ENCODE measurements at regions not wholly inside any gene's neighbourhood (a gene's known extent, or its start where the extent isn't known, plus 50 kb on each side); places are given as distances from the start of the nearest gene placed in this dataset.

- TF ChIP-seq, protein P1, sequence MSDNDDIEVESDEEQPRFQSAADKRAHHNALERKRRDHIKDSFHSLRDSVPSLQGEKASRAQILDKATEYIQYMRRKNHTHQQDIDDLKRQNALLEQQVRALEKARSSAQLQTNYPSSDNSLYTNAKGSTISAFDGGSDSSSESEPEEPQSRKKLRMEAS (IDR thresholded peaks at IDR 0.05): no peak
- TF ChIP-seq GABPA (IDR thresholded peaks at IDR 0.05 in 1 of 2, conservative IDR thresholded peaks at IDR 0.05 in 1 of 2) (no peak), NR2F2 (IDR thresholded peaks at IDR 0.05) (no peak), EGR1 (IDR thresholded peaks at IDR 0.05; ENCODE audit: low read depth in 2 of 2) (no peak), FOXA1 (IDR thresholded peaks at IDR 0.05) (no peak), RAD21 (IDR thresholded peaks at IDR 0.05) (no peak), FOXA2 (IDR thresholded peaks at IDR 0.05) (no peak), JUND (IDR thresholded peaks at IDR 0.05) (no peak), TAF1 (conservative IDR thresholded peaks at IDR 0.05) (no peak), YY1 (IDR thresholded peaks at IDR 0.05) (no peak), RXRA (IDR thresholded peaks at IDR 0.05) (no peak)
- TF ChIP-seq, protein P2, sequence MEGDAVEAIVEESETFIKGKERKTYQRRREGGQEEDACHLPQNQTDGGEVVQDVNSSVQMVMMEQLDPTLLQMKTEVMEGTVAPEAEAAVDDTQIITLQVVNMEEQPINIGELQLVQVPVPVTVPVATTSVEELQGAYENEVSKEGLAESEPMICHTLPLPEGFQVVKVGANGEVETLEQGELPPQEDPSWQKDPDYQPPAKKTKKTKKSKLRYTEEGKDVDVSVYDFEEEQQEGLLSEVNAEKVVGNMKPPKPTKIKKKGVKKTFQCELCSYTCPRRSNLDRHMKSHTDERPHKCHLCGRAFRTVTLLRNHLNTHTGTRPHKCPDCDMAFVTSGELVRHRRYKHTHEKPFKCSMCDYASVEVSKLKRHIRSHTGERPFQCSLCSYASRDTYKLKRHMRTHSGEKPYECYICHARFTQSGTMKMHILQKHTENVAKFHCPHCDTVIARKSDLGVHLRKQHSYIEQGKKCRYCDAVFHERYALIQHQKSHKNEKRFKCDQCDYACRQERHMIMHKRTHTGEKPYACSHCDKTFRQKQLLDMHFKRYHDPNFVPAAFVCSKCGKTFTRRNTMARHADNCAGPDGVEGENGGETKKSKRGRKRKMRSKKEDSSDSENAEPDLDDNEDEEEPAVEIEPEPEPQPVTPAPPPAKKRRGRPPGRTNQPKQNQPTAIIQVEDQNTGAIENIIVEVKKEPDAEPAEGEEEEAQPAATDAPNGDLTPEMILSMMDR (IDR thresholded peaks at IDR 0.05; ENCODE audit: low read depth, low read length, missing input control): no peak
- DNase-seq (ENCODE audit: low spot score): no peak
- peaks cover 0 to 7% (median 0%) of the 10 kb centered on the region in 4 donors for H3K27me3 ChIP-seq (ENCODE audit: control insufficient read depth in 4 of 4, insufficient read depth in 4 of 4, low read length in 3 of 4)
- 79% methylated on average over 3 of the region's 3 CpGs for WGBS
- peaks cover 0 to 2% (median under 1%) of the 10 kb centered on the region in 4 donors for H3K9me3 ChIP-seq (ENCODE audit: control insufficient read depth in 4 of 4, low read length in 3 of 4)
- no peak overlapping the region for H3K4me3 ChIP-seq (ENCODE audit: low read depth in 1 of 3, low read length in 3 of 3)
- H3K9ac ChIP-seq (ENCODE audit: low read depth in 1 of 2, low read length in 2 of 2): no peak overlapping the region
- H3K27ac ChIP-seq (ENCODE audit: low read depth in 1 of 2, low read length in 2 of 2): no peak overlapping the region
- H3K36me3 ChIP-seq (ENCODE audit: control insufficient read depth in 4 of 4, insufficient read depth in 3 of 4, low read depth in 1 of 4, low read length in 3 of 4): no peaks in the 10 kb centered on the region
- no peaks in the 10 kb centered on the region for H3K4me1 ChIP-seq (ENCODE audit: control insufficient read depth in 4 of 4, insufficient read depth in 4 of 4, low read length in 3 of 4)
These were observed 138.4 kb upstream of the KIF2A start for GRCh38 chr5:62167561-62168057.

DNA sequence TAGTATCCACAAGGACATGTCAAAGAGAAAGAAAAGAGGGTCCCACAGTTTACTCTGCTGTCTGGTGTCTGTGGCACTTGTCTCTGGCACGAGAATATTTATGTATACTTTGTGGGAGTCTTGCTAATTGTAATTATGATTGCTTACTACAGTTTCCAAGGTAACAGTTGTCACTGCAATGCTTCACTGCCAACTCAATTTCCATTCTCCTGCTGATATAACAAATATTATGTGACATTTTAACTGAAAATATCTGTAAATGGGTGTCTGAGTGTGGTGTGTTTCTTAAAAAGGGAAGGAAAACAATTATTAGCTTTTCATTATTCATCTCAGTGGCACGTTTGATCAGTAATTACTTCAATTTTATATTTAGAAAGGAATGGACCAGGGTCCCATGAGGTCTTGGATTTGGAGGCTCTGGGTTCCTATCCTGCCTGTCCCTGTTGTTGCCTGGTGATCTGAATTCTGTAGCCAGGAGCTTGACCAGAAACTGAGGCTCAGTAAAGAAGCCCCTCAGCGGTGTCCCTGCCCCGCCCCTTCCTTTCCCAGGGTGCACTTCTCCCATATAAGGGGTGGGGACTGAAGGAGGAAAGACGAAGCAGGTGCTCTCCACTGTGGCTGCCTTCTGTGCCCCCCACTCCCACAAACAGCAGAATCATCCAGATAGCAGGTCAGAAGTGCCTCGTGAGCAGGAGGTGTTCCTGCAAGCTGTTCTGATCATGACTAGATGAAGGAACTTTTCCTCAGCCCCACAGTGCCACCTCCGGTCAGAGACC, 137.3 kb upstream of the KIF2A start:
- 66% methylated on average over 7 of the region's 7 CpGs for WGBS
- Histone ChIP-seq H3K4me3 (ENCODE audit: low read depth in 1 of 3, low read length in 3 of 3) (no peak overlapping the region), H3K36me3 (ENCODE audit: control insufficient read depth in 4 of 4, insufficient read depth in 3 of 4, low read depth in 1 of 4, low read length in 3 of 4) (no peaks in the 10 kb centered on the region), H3K27me3 (ENCODE audit: control insufficient read depth in 4 of 4, insufficient read depth in 4 of 4, low read length in 3 of 4) (peaks cover 0 to 7% (median 0%) of the 10 kb centered on the region in 4 donors), H3K4me1 (ENCODE audit: control insufficient read depth in 4 of 4, insufficient read depth in 4 of 4, low read length in 3 of 4) (no peaks in the 10 kb centered on the region), H3K27ac (ENCODE audit: low read depth in 1 of 2, low read length in 2 of 2) (no peak overlapping the region), H3K9ac (ENCODE audit: low read depth in 1 of 2, low read length in 2 of 2) (no peak overlapping the region), H3K9me3 (ENCODE audit: control insufficient read depth in 4 of 4, low read length in 3 of 4) (no peaks in the 10 kb centered on the region)
- TF ChIP-seq, protein P3, sequence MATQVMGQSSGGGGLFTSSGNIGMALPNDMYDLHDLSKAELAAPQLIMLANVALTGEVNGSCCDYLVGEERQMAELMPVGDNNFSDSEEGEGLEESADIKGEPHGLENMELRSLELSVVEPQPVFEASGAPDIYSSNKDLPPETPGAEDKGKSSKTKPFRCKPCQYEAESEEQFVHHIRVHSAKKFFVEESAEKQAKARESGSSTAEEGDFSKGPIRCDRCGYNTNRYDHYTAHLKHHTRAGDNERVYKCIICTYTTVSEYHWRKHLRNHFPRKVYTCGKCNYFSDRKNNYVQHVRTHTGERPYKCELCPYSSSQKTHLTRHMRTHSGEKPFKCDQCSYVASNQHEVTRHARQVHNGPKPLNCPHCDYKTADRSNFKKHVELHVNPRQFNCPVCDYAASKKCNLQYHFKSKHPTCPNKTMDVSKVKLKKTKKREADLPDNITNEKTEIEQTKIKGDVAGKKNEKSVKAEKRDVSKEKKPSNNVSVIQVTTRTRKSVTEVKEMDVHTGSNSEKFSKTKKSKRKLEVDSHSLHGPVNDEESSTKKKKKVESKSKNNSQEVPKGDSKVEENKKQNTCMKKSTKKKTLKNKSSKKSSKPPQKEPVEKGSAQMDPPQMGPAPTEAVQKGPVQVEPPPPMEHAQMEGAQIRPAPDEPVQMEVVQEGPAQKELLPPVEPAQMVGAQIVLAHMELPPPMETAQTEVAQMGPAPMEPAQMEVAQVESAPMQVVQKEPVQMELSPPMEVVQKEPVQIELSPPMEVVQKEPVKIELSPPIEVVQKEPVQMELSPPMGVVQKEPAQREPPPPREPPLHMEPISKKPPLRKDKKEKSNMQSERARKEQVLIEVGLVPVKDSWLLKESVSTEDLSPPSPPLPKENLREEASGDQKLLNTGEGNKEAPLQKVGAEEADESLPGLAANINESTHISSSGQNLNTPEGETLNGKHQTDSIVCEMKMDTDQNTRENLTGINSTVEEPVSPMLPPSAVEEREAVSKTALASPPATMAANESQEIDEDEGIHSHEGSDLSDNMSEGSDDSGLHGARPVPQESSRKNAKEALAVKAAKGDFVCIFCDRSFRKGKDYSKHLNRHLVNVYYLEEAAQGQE (IDR thresholded peaks at IDR 0.05): no peak
- TF ChIP-seq RAD21 (IDR thresholded peaks at IDR 0.05) (no peak), JUND (IDR thresholded peaks at IDR 0.05) (no peak), FOXA1 (IDR thresholded peaks at IDR 0.05) (no peak), EGR1 (IDR thresholded peaks at IDR 0.05; ENCODE audit: low read depth in 2 of 2) (no peak), RXRA (IDR thresholded peaks at IDR 0.05) (no peak), GABPA (IDR thresholded peaks at IDR 0.05 in 1 of 2, conservative IDR thresholded peaks at IDR 0.05 in 1 of 2) (no peak), HNF4A (conservative IDR thresholded peaks at IDR 0.05) (no peak), NR2F2 (IDR thresholded peaks at IDR 0.05) (no peak), TAF1 (conservative IDR thresholded peaks at IDR 0.05) (no peak)
- TF ChIP-seq, protein P1 (IDR thresholded peaks at IDR 0.05): no peak
- TF ChIP-seq, protein P2 (IDR thresholded peaks at IDR 0.05; ENCODE audit: low read depth, low read length, missing input control): no peak
- no peak for DNase-seq (ENCODE audit: low spot score)
